ENCODE measurements at regions not wholly inside any gene's neighbourhood (a gene's known extent, or its start where the extent isn't known, plus 50 kb on each side); places are given as distances from the start of the nearest gene placed in this dataset.

DNA sequence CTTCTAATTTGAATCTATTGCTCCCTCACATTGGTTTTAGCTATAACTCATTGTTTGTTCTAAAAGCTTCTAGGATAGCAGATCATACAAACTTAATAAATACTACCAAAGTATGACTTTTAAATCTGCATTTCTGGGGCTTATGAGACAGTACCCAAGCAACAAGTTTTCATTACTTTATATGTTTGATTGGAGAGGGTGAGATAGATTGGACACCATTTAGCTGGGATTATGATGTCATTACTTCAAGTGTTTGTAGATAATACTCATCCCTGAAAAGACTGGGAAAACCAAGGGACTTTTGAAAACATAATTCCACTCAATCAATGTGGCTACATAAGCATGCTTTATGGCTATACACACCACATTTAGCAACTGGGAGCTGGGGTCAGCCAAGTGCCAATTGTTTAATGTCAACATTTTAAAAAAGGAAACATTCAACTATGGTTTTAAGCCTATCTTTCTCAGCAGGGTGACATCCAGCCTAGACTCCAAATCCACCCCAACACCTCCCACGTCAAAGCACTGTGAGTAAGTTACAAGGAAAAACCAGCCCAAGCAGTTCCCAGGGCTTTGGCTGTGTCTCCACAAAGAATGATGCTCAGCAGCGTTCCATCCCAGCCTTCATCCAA, 119.9 kb downstream of the ETAA1 start:
- no peak for TF ChIP-seq POLR2A (IDR thresholded peaks at IDR 0.05)
- TF ChIP-seq, protein P1, sequence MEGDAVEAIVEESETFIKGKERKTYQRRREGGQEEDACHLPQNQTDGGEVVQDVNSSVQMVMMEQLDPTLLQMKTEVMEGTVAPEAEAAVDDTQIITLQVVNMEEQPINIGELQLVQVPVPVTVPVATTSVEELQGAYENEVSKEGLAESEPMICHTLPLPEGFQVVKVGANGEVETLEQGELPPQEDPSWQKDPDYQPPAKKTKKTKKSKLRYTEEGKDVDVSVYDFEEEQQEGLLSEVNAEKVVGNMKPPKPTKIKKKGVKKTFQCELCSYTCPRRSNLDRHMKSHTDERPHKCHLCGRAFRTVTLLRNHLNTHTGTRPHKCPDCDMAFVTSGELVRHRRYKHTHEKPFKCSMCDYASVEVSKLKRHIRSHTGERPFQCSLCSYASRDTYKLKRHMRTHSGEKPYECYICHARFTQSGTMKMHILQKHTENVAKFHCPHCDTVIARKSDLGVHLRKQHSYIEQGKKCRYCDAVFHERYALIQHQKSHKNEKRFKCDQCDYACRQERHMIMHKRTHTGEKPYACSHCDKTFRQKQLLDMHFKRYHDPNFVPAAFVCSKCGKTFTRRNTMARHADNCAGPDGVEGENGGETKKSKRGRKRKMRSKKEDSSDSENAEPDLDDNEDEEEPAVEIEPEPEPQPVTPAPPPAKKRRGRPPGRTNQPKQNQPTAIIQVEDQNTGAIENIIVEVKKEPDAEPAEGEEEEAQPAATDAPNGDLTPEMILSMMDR (IDR thresholded peaks at IDR 0.05) = no peak

Data from body of pancreas (tissue), 4 donors.